ENCODE measurements at regions not wholly inside any gene's neighbourhood (a gene's known extent, or its start where the extent isn't known, plus 50 kb on each side); places are given as distances from the start of the nearest gene placed in this dataset.

- Mint-ChIP-seq H3K36me3 (no peaks in the 10 kb centered on the region), H3K4me1 (no peaks in the 10 kb centered on the region), H3K4me3 (no peak overlapping the region), H3K9me3 (peaks cover 2 to 27% (median 4%) of the 10 kb centered on the region in 5 donors), H3K27ac (no peak overlapping the region), H3K27me3 (no peaks in the 10 kb centered on the region)
- H3K27ac ChIP-seq (ENCODE audit: low read depth, low read length), result no peak overlapping the region
- no peaks in the 10 kb centered on the region for H3K36me3 ChIP-seq (ENCODE audit: insufficient read depth, low read length)
- H3K9me3 ChIP-seq (ENCODE audit: low read length), result no peaks in the 10 kb centered on the region
- no peaks in the 10 kb centered on the region for H3K4me1 ChIP-seq (ENCODE audit: insufficient read depth, low read length)
- H3K4me3 ChIP-seq (ENCODE audit: low read length), result no peak overlapping the region
- ChIA-PET POLR2A (no interaction called here), CTCF (no interaction called here)
- no peak for DNase-seq
- H3K27me3 ChIP-seq (ENCODE audit: insufficient read depth, low read length, poor library complexity, severe bottlenecking), result no peaks in the 10 kb centered on the region
These were observed 1066.8 kb upstream of the ADGRL3 start for GRCh38 chr4:60133375-60133774.

- no peaks in the 10 kb centered on the region for H3K9me3 ChIP-seq (ENCODE audit: low read length)
- no peaks in the 10 kb centered on the region for H3K36me3 ChIP-seq (ENCODE audit: insufficient read depth, low read length)
- H3K36me3 Mint-ChIP-seq, result no peaks in the 10 kb centered on the region
- no peaks in the 10 kb centered on the region for H3K4me1 Mint-ChIP-seq
- H3K27me3 ChIP-seq (ENCODE audit: insufficient read depth, low read length, poor library complexity, severe bottlenecking), result no peaks in the 10 kb centered on the region
- POLR2A ChIA-PET, result no interaction called here
- H3K4me3 ChIP-seq (ENCODE audit: low read length), result no peak overlapping the region
- CTCF ChIA-PET, result no interaction called here
- H3K27ac Mint-ChIP-seq, result no peak overlapping the region
- no peak overlapping the region for H3K27ac ChIP-seq (ENCODE audit: low read depth, low read length)
- no peak for DNase-seq
- H3K9me3 Mint-ChIP-seq, result peaks cover 2 to 27% (median 4%) of the 10 kb centered on the region in 5 donors
- no peaks in the 10 kb centered on the region for H3K27me3 Mint-ChIP-seq
- no peaks in the 10 kb centered on the region for H3K4me1 ChIP-seq (ENCODE audit: insufficient read depth, low read length)
- H3K4me3 Mint-ChIP-seq, result no peak overlapping the region
These were observed 1066.0 kb upstream of the ADGRL3 start for GRCh38 chr4:60134099-60134498.

DNA sequence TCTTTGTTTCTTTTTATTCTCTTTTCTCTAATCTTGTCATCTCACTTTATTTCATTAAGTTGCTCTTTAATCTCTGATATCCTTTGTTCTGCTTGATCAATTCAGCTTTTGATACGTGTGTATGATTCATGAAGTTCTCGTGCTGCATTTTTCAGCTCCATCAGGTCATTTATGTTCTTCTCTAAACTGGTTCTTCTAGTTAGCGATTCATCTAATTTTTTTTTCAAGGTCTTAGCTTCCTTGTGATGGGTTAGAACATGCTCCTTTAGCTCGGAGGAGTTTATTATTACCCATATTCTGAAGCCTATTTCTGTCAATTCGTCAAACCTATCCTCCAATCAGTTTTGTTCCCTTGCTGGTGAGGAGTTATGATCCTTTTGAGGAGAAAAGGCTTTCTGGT lies 1045.0 kb upstream of the ADGRL3 start:
- Mint-ChIP-seq H3K27ac (no peak overlapping the region), H3K27me3 (no peaks in the 10 kb centered on the region), H3K9me3 (peaks cover 23 to 41% (median 34%) of the 10 kb centered on the region in 5 donors), H3K4me3 (no peak overlapping the region), H3K4me1 (no peaks in the 10 kb centered on the region), H3K36me3 (no peaks in the 10 kb centered on the region)
- no peaks in the 10 kb centered on the region for H3K27me3 ChIP-seq (ENCODE audit: insufficient read depth, low read length, poor library complexity, severe bottlenecking)
- CTCF ChIA-PET, result no interaction called here
- no peaks in the 10 kb centered on the region for H3K9me3 ChIP-seq (ENCODE audit: low read length)
- H3K36me3 ChIP-seq (ENCODE audit: insufficient read depth, low read length), result no peaks in the 10 kb centered on the region
- H3K4me1 ChIP-seq (ENCODE audit: insufficient read depth, low read length), result no peaks in the 10 kb centered on the region
- H3K4me3 ChIP-seq (ENCODE audit: low read length), result no peak overlapping the region
- H3K27ac ChIP-seq (ENCODE audit: low read depth, low read length), result no peak overlapping the region
- DNase-seq, result no peak
- POLR2A ChIA-PET, result no interaction called here

DNA sequence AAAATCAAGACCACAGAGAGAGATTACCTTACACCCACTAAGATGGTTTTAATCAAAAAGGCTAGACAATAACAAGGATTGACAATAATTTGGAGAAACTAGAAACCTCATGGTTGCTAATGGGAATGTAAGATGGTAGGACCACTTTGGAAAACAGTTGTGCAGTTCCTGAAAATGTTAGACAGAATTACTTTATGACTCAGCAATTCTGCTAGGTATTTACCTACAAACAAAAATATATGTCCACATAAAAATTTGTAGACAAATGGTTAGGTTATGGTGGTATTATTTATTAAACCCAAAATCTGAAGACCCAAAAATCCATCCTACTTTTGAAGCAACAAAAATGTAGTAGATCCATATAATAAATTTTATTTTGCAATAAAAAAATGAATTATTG lies 1027.0 kb upstream of the ADGRL3 start:
- no peak for DNase-seq
- H3K36me3 ChIP-seq (ENCODE audit: insufficient read depth, low read length), result no peaks in the 10 kb centered on the region
- ChIA-PET POLR2A (no interaction called here), CTCF (no interaction called here)
- no peak overlapping the region for H3K27ac Mint-ChIP-seq
- no peak overlapping the region for H3K4me3 ChIP-seq (ENCODE audit: low read length)
- H3K27me3 ChIP-seq (ENCODE audit: insufficient read depth, low read length, poor library complexity, severe bottlenecking), result no peaks in the 10 kb centered on the region
- H3K9me3 Mint-ChIP-seq, result peaks cover 5 to 39% (median 14%) of the 10 kb centered on the region in 5 donors
- no peaks in the 10 kb centered on the region for H3K9me3 ChIP-seq (ENCODE audit: low read length)
- H3K4me1 ChIP-seq (ENCODE audit: insufficient read depth, low read length), result no peaks in the 10 kb centered on the region
- H3K27ac ChIP-seq (ENCODE audit: low read depth, low read length), result no peak overlapping the region
- H3K4me3 Mint-ChIP-seq, result no peak overlapping the region
- no peaks in the 10 kb centered on the region for H3K36me3 Mint-ChIP-seq
- H3K4me1 Mint-ChIP-seq, result no peaks in the 10 kb centered on the region
- no peaks in the 10 kb centered on the region for H3K27me3 Mint-ChIP-seq

DNA sequence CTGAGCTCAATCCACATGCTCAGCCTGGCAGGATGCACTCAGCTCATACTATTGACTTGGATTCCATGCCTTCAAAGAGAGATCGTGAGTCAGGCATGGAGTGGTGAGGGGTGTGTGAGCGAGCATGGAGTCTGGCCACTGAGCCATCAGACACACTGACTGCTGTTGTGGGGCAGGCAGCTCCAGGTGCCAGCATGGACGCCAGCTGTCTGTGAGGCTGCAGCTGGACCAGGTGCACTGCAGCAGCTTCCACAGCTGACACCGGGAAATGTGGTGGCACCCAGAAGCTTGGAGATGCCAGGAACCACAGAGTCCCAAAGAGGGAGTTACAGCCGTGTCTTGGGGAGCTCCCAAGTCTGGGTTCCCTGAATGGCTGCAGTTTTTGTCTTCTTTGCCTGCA lies 1026.4 kb upstream of the ADGRL3 start:
- no peak overlapping the region for H3K4me3 ChIP-seq (ENCODE audit: low read length)
- CTCF ChIA-PET, result no interaction called here
- H3K27ac ChIP-seq (ENCODE audit: low read depth, low read length), result no peak overlapping the region
- Mint-ChIP-seq H3K36me3 (no peaks in the 10 kb centered on the region), H3K27me3 (no peaks in the 10 kb centered on the region), H3K4me1 (no peaks in the 10 kb centered on the region), H3K27ac (no peak overlapping the region), H3K4me3 (no peak overlapping the region), H3K9me3 (peaks cover 5 to 41% (median 14%) of the 10 kb centered on the region in 5 donors)
- POLR2A ChIA-PET, result no interaction called here
- DNase-seq, result no peak
- H3K36me3 ChIP-seq (ENCODE audit: insufficient read depth, low read length), result no peaks in the 10 kb centered on the region
- no peaks in the 10 kb centered on the region for H3K9me3 ChIP-seq (ENCODE audit: low read length)
- no peaks in the 10 kb centered on the region for H3K27me3 ChIP-seq (ENCODE audit: insufficient read depth, low read length, poor library complexity, severe bottlenecking)
- no peaks in the 10 kb centered on the region for H3K4me1 ChIP-seq (ENCODE audit: insufficient read depth, low read length)

- no peaks in the 10 kb centered on the region for H3K36me3 ChIP-seq (ENCODE audit: insufficient read depth, low read length)
- Mint-ChIP-seq H3K4me3 (no peak overlapping the region), H3K36me3 (no peaks in the 10 kb centered on the region), H3K9me3 (peaks cover 5 to 35% (median 13%) of the 10 kb centered on the region in 5 donors), H3K27ac (no peak overlapping the region), H3K27me3 (no peaks in the 10 kb centered on the region), H3K4me1 (no peaks in the 10 kb centered on the region)
- H3K4me3 ChIP-seq (ENCODE audit: low read length), result no peak overlapping the region
- H3K27ac ChIP-seq (ENCODE audit: low read depth, low read length), result no peak overlapping the region
- POLR2A ChIA-PET, result no interaction called here
- H3K4me1 ChIP-seq (ENCODE audit: insufficient read depth, low read length), result no peaks in the 10 kb centered on the region
- no peaks in the 10 kb centered on the region for H3K27me3 ChIP-seq (ENCODE audit: insufficient read depth, low read length, poor library complexity, severe bottlenecking)
- no peak for DNase-seq
- CTCF ChIA-PET, result no interaction called here
- no peaks in the 10 kb centered on the region for H3K9me3 ChIP-seq (ENCODE audit: low read length)
These were observed 1024.9 kb upstream of the ADGRL3 start for GRCh38 chr4:60175241-60175640.

- H3K4me1 Mint-ChIP-seq, result no peaks in the 10 kb centered on the region
- Histone ChIP-seq H3K36me3 (ENCODE audit: insufficient read depth, low read length) (no peaks in the 10 kb centered on the region), H3K27ac (ENCODE audit: low read depth, low read length) (no peak overlapping the region), H3K9me3 (ENCODE audit: low read length) (no peaks in the 10 kb centered on the region), H3K27me3 (ENCODE audit: insufficient read depth, low read length, poor library complexity, severe bottlenecking) (no peaks in the 10 kb centered on the region), H3K4me3 (ENCODE audit: low read length) (no peak overlapping the region), H3K4me1 (ENCODE audit: insufficient read depth, low read length) (no peaks in the 10 kb centered on the region)
- H3K4me3 Mint-ChIP-seq, result no peak overlapping the region
- H3K36me3 Mint-ChIP-seq, result no peaks in the 10 kb centered on the region
- ChIA-PET CTCF (no interaction called here), POLR2A (no interaction called here)
- no peak for DNase-seq
- peaks cover 11 to 28% (median 19%) of the 10 kb centered on the region in 5 donors for H3K9me3 Mint-ChIP-seq
- no peaks in the 10 kb centered on the region for H3K27me3 Mint-ChIP-seq
- no peak overlapping the region for H3K27ac Mint-ChIP-seq
These were observed 1012.7 kb upstream of the ADGRL3 start for GRCh38 chr4:60187428-60187827.

DNA sequence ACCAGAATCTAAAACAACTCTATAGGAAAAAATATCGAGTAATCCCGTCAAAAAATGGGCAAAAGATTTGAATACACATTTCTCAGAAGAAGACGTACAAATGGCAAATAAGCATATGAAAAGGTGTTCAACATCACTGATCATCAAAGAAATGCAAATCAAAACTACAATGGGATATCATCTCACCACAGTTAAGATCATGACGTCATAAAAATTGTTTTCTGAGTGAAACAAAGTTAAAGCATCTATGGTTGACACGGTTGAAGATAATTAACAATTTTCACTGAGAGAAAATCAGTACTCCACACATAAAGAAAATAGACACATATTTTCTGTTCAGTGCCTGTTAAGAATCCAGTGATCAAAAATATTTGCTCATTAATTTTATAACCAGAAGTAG lies 1010.8 kb upstream of the ADGRL3 start:
- no peaks in the 10 kb centered on the region for H3K4me1 ChIP-seq (ENCODE audit: insufficient read depth, low read length)
- Mint-ChIP-seq H3K4me3 (no peak overlapping the region), H3K27ac (no peak overlapping the region), H3K4me1 (no peaks in the 10 kb centered on the region), H3K27me3 (no peaks in the 10 kb centered on the region), H3K36me3 (no peaks in the 10 kb centered on the region), H3K9me3 (peaks cover 9 to 29% (median 10%) of the 10 kb centered on the region in 5 donors)
- no peak for DNase-seq
- H3K27me3 ChIP-seq (ENCODE audit: insufficient read depth, low read length, poor library complexity, severe bottlenecking), result no peaks in the 10 kb centered on the region
- POLR2A ChIA-PET, result no interaction called here
- H3K4me3 ChIP-seq (ENCODE audit: low read length), result no peak overlapping the region
- H3K36me3 ChIP-seq (ENCODE audit: insufficient read depth, low read length), result no peaks in the 10 kb centered on the region
- H3K9me3 ChIP-seq (ENCODE audit: low read length), result no peaks in the 10 kb centered on the region
- CTCF ChIA-PET, result no interaction called here
- no peak overlapping the region for H3K27ac ChIP-seq (ENCODE audit: low read depth, low read length)

DNA sequence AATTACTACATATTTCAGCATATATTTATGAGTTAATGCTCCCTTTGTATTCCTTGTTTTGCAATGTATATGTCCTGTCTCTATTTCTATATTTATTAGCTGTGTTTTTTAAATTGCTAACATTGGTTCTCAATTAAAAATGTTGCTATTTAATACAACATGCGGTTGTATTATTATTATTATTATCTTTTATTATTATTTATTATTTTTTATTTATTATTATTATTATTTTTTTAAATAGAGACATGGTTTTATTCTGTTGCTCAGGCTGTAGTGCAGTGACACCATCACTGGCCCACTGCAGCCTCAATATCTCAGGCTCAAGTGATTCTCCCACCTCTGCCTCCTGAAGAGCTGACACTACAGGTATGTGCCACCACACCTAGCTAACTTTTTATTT lies 1005.9 kb upstream of the ADGRL3 start:
- no peak overlapping the region for H3K4me3 Mint-ChIP-seq
- Histone ChIP-seq H3K4me1 (ENCODE audit: insufficient read depth, low read length) (no peaks in the 10 kb centered on the region), H3K9me3 (ENCODE audit: low read length) (no peaks in the 10 kb centered on the region), H3K27me3 (ENCODE audit: insufficient read depth, low read length, poor library complexity, severe bottlenecking) (no peaks in the 10 kb centered on the region), H3K27ac (ENCODE audit: low read depth, low read length) (no peak overlapping the region), H3K36me3 (ENCODE audit: insufficient read depth, low read length) (no peaks in the 10 kb centered on the region), H3K4me3 (ENCODE audit: low read length) (no peak overlapping the region)
- H3K9me3 Mint-ChIP-seq, result peaks cover 7 to 24% (median 17%) of the 10 kb centered on the region in 5 donors
- no peak for DNase-seq
- ChIA-PET CTCF (no interaction called here), POLR2A (no interaction called here)
- H3K4me1 Mint-ChIP-seq, result no peaks in the 10 kb centered on the region
- H3K36me3 Mint-ChIP-seq, result no peaks in the 10 kb centered on the region
- no peaks in the 10 kb centered on the region for H3K27me3 Mint-ChIP-seq
- no peak overlapping the region for H3K27ac Mint-ChIP-seq

Measured in CD8-positive, alpha-beta memory T cell (primary cell).